SK-N-SH (cell line): ENCODE measurements at regions not wholly inside any gene's neighbourhood (a gene's known extent, or its start where the extent isn't known, plus 50 kb on each side); places are given as distances from the start of the nearest gene placed in this dataset.

ENCODE experiments used
- CTCF ChIA-PET: fragments of 300-600, 350-600 bp; formaldehyde crosslinking; extraction: SDS; loops from one replicate; lab custom pipeline; 2021; lab: Yijun Ruan, JAX
- POLR2A ChIA-PET: fragments of 350-600 bp; sonication (Branson Sonifier 250); formaldehyde crosslinking; extraction: SDS; loops from one replicate; lab custom pipeline; 2020; ENCODE audit warnings: antibody characterized with exemption, inconsistent platforms; lab: Yijun Ruan, JAX
- DNase-seq: peaks from one replicate; pipeline ENCODE4 v3.0.0; 2012
- H2AFZ ChIP-seq: fragments of 200-600 bp; sonication (generic); 2 replicates; pipeline ENCODE4 v1.8.1; 2016; ENCODE audit warnings: antibody characterized with exemption, mild to moderate bottlenecking, low read depth
- H3F3A ChIP-seq: fragments of 200-600 bp; sonication (generic); replicated peaks from 2 replicates; pipeline ENCODE3; 2016; ENCODE audit warnings: antibody characterized with exemption, mild to moderate bottlenecking; ENCODE audit not compliant: insufficient read depth
- H3K27ac ChIP-seq, 2 experiments: fragments of 200-500 bp in 1 of 2; fragments of 200-600 bp in 1 of 2; sonication (Bioruptor generic) in 1 of 2; sonication (generic), shearing (Covaris generic) in 1 of 2; 2 replicates each; pipeline versions ENCODE4 v1.5.1 to v1.6.1; 2014 to 2016; ENCODE audit warnings: low read depth in 2 of 2, inconsistent platforms in 1 of 2, low read length in 1 of 2, mild to moderate bottlenecking in 1 of 2, mixed read lengths in 1 of 2
- H3K27me3 ChIP-seq: fragments of 200-600 bp; sonication (generic), shearing (Covaris generic); 2 replicates; pipeline ENCODE4 v1.6.1; 2016; ENCODE audit warnings: mixed run types; ENCODE audit not compliant: insufficient read depth
- H3K36me3 ChIP-seq, 2 experiments: fragments of 200-500 bp in 1 of 2; fragments of 200-600 bp in 1 of 2; sonication (Bioruptor generic) in 1 of 2; sonication (generic) in 1 of 2; replicated peaks in 1 of 2; 2 replicates each; pipeline versions ENCODE3 to v1.5.1; 2014 to 2016; ENCODE audit warnings: low read length in 1 of 2, mild to moderate bottlenecking in 1 of 2; ENCODE audit not compliant: insufficient read depth in 2 of 2, control insufficient read depth in 1 of 2
- H3K4me1 ChIP-seq, 2 experiments: fragments of 200-500 bp in 1 of 2; fragments of 200-600 bp in 1 of 2; sonication (Bioruptor generic) in 1 of 2; sonication (generic), shearing (Covaris generic) in 1 of 2; 2 replicates each; pipeline versions ENCODE4 v1.5.1 to v1.6.1; 2014 to 2016; ENCODE audit warnings: low read depth in 1 of 2, low read length in 1 of 2, mixed run types in 1 of 2; ENCODE audit not compliant: insufficient read depth in 2 of 2, control insufficient read depth in 1 of 2
- H3K4me2 ChIP-seq: fragments of 200-600 bp; sonication (generic), shearing (Covaris generic); 2 replicates; pipeline ENCODE4 v1.6.1; 2017; ENCODE audit warnings: mixed run types
- H3K4me3 ChIP-seq, 2 experiments: fragments of 200-500 bp in 1 of 2; fragments of 200-600 bp in 1 of 2; sonication (Bioruptor generic) in 1 of 2; sonication (generic), shearing (Covaris generic) in 1 of 2; 2 replicates each; pipeline versions ENCODE4 v1.5.1 to v1.8.1; 2014 to 2016; ENCODE audit warnings: low read depth in 2 of 2, inconsistent platforms in 1 of 2, low read length in 1 of 2, mild to moderate bottlenecking in 1 of 2, mixed read lengths in 1 of 2, moderate library complexity in 1 of 2
- H3K79me2 ChIP-seq: fragments of 200-600 bp; sonication (generic); 2 replicates; pipeline ENCODE4 v1.8.1; 2017; ENCODE audit warnings: mild to moderate bottlenecking; ENCODE audit not compliant: insufficient read depth
- H3K9ac ChIP-seq: fragments of 200-600 bp; sonication (generic); 2 replicates; pipeline ENCODE4 v1.6.1; 2017; ENCODE audit warnings: mixed run types
- H3K9me2 ChIP-seq: fragments of 200-600 bp; sonication (generic); 2 replicates; pipeline ENCODE4 v1.6.1; 2017; ENCODE audit warnings: mixed run types
- H3K9me3 ChIP-seq: fragments of 200-600 bp; sonication (generic); 2 replicates; pipeline ENCODE4 v1.6.1; 2017; ENCODE audit warnings: mixed run types, mild to moderate bottlenecking, moderate library complexity
- H4K20me1 ChIP-seq: fragments of 200-600 bp; sonication (generic); 2 replicates; pipeline ENCODE4 v1.6.1; 2017; ENCODE audit warnings: mild to moderate bottlenecking, mixed run types; ENCODE audit not compliant: insufficient read depth
- CTCF ChIP-seq: fragments of 200-600 bp; sonication (generic); IDR thresholded peaks from 2 replicates; pipeline ENCODE4 v1.6.1; 2017; ENCODE audit warnings: antibody characterized with exemption, mild to moderate bottlenecking, moderate library complexity
- ELF1 ChIP-seq: IDR thresholded peaks from 2 replicates; pipeline ENCODE4 v1.4.0; 2012
- EZH2phosphoT487 ChIP-seq: fragments of 200-600 bp; sonication (generic); IDR thresholded peaks from 2 replicates; pipeline ENCODE4 v1.6.1; 2017; ENCODE audit warnings: low read depth, mixed run types, mild to moderate bottlenecking, antibody characterized with exemption, moderate library complexity, borderline replicate concordance
- FOSL2 ChIP-seq: IDR thresholded peaks from 2 replicates; pipeline ENCODE4 v1.4.0; 2012; ENCODE audit warnings: low read depth, mild to moderate bottlenecking, moderate library complexity, borderline replicate concordance
- FOXJ3 ChIP-seq: sonication (generic); formaldehyde crosslinking; IDR thresholded peaks from 2 replicates; pipeline ENCODE4 v1.5.1; 2020; ENCODE audit warnings: mild to moderate bottlenecking, missing genetic modification reagents
- FOXM1 ChIP-seq: IDR thresholded peaks from 2 replicates; pipeline ENCODE4 v1.4.0; 2012; ENCODE audit warnings: low read depth, mild to moderate bottlenecking
- GABPA ChIP-seq: IDR thresholded peaks from 2 replicates; pipeline ENCODE4 v1.4.0; 2012; ENCODE audit warnings: low read depth, mild to moderate bottlenecking
- IRF3 ChIP-seq: fragments of 150-350 bp; IDR thresholded peaks from 2 replicates; pipeline ENCODE4 v1.6.1; 2016; ENCODE audit warnings: mild to moderate bottlenecking, low read depth, low read length
- JUND ChIP-seq: IDR thresholded peaks from 2 replicates; pipeline ENCODE4 v1.4.0; 2012
- MEF2A ChIP-seq: IDR thresholded peaks from 2 replicates; pipeline ENCODE4 v1.4.0; 2012; ENCODE audit warnings: low read depth, borderline replicate concordance
- NFIC ChIP-seq: IDR thresholded peaks from 2 replicates; pipeline ENCODE4 v1.4.0; 2012; ENCODE audit warnings: borderline replicate concordance
- PBX3 ChIP-seq: IDR thresholded peaks from 2 replicates; pipeline ENCODE4; 2012
- SIN3A ChIP-seq: IDR thresholded peaks from 2 replicates; pipeline ENCODE4 v1.6.1; 2012; ENCODE audit warnings: low read depth, mild to moderate bottlenecking, low read length, moderate library complexity, borderline replicate concordance
- SMC3 ChIP-seq: IDR thresholded peaks from 2 replicates; pipeline ENCODE4 v1.6.1; 2012; ENCODE audit warnings: low read depth, low read length, improper control_type of control experiment
- TAF1 ChIP-seq: IDR thresholded peaks from 2 replicates; pipeline ENCODE4 v1.6.1; 2012; ENCODE audit warnings: low read depth, mild to moderate bottlenecking, low read length, moderate library complexity, borderline replicate concordance
- TEAD4 ChIP-seq: IDR thresholded peaks from 2 replicates; pipeline ENCODE4 v1.4.0; 2012; ENCODE audit warnings: mild to moderate bottlenecking, borderline replicate concordance; ENCODE audit not compliant: insufficient read depth
- USF2 ChIP-seq: fragments of 150-350 bp; IDR thresholded peaks from 2 replicates; pipeline ENCODE4 v1.6.1; 2017; ENCODE audit warnings: antibody characterized with exemption, low read length, low read depth, borderline replicate concordance
- YY1 ChIP-seq: IDR thresholded peaks from 2 replicates; pipeline ENCODE4 v1.4.0; 2012; ENCODE audit warnings: low read depth, mild to moderate bottlenecking
- WGBS: methylation state at CpG from one replicate; pipeline ENCODE4 v1.1.6; 2017; ENCODE audit warnings: low lambda C conversion rate; 5-methylcytosine and 5-hydroxymethylcytosine counted together

DNA sequence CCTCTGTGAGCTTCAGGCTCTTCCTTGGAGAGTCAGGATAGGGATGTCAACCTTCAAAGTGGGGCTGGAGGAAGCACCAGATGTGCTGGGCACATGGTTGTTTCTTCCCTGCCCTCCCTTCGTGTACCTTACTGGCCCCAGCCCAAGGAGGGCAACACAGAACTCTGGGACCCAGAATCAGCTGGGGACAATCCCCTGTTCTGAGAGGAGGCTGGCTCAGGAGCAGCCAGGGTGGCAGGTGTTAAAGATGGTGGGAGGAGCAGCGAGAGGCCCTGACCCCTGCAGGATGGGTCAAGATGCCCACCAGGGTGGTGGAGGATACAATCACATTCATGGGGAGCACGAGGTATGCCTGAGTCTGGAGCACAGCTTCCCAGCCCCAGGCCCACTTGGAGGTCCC is 300.4 kb downstream of the ABCC12 start:
- Histone ChIP-seq H3K9ac (no peak overlapping the region), H3K4me3 (no peak overlapping the region), H3K9me3 (no peaks in the 10 kb centered on the region), H3K9me2 (no peaks in the 10 kb centered on the region), H2AFZ (no peak overlapping the region), H3K27me3 (no peaks in the 10 kb centered on the region; the same call in 1 of the 2 replicates), H3K27ac (no peak overlapping the region), H3K79me2 (no peaks in the 10 kb centered on the region), H3K4me2 (no peak overlapping the region), H3K36me3 (no peaks in the 10 kb centered on the region), H3F3A (no peaks in the 10 kb centered on the region), H4K20me1 (no peaks in the 10 kb centered on the region), H3K4me1 (no peaks in the 10 kb centered on the region)
- ChIA-PET CTCF (interaction anchor here (1.7 kb wide), 1 partner anchor 16 kb away, joined by 4 read pairs; no protein-coding TSS in a partner anchor), POLR2A (no interaction called here)
- WGBS, result 0% methylated on average over 1 of the region's 3 CpGs
- TF ChIP-seq FOXJ3, result no peak
- TF ChIP-seq MEF2A, result no peak
- TF ChIP-seq IRF3, result no peak
- no peak for TF ChIP-seq PBX3
- TF ChIP-seq GABPA, result no peak
- no peak for TF ChIP-seq NFIC
- TF ChIP-seq FOSL2, result no peak
- no peak for TF ChIP-seq EZH2phosphoT487
- TF ChIP-seq CTCF, result no peak
- TF ChIP-seq USF2, result no peak
- no peak for TF ChIP-seq FOXM1
- TF ChIP-seq TEAD4, result no peak
- no peak for TF ChIP-seq SIN3A
- no peak for DNase-seq

DNA sequence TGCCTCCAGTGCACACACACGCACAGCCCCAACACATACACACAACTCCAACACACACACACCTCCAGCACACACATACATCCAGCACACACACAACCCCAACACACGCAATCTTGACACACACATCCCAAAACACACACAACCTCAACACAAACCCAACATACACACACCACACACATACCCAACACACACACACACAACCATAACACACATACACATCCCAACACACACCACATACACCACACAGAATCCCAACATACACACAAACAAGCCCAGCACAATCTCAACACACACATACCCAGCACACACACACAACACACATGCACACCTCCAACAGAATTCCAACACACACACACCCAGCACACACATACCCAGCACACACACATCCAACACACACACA is 301.1 kb downstream of the ABCC12 start:
- WGBS, result 73% methylated on average over 2 of the region's 2 CpGs
- no peak for DNase-seq
- Histone ChIP-seq H2AFZ (no peak overlapping the region), H3K79me2 (no peaks in the 10 kb centered on the region), H3K4me3 (no peak overlapping the region), H3K9me2 (no peaks in the 10 kb centered on the region), H4K20me1 (no peaks in the 10 kb centered on the region), H3K9me3 (no peaks in the 10 kb centered on the region), H3F3A (no peaks in the 10 kb centered on the region), H3K27ac (no peak overlapping the region), H3K36me3 (no peaks in the 10 kb centered on the region), H3K9ac (no peak overlapping the region), H3K27me3 (no peaks in the 10 kb centered on the region; the same call in 1 of the 2 replicates), H3K4me1 (no peaks in the 10 kb centered on the region), H3K4me2 (no peak overlapping the region)
- no peak for TF ChIP-seq USF2
- no peak for TF ChIP-seq ELF1
- no peak for TF ChIP-seq JUND
- TF ChIP-seq YY1, result no peak
- TF ChIP-seq FOXJ3, result no peak
- TF ChIP-seq FOSL2, result no peak
- no peak for TF ChIP-seq SMC3
- no peak for TF ChIP-seq EZH2phosphoT487
- TF ChIP-seq TAF1, result no peak
- CTCF ChIA-PET, result no interaction called here
- POLR2A ChIA-PET, result no interaction called here
